Hematopoietic multipotent progenitor cell treated with erythropoietin and hydrocortisone succinate and interleukin-3 and kit ligand, for 17 days (in vitro differentiated cells): ENCODE measurements at regions not wholly inside any gene's neighbourhood (a gene's known extent, or its start where the extent isn't known, plus 50 kb on each side); places are given as distances from the start of the nearest gene placed in this dataset.

ENCODE experiments used
- DNase-seq: peaks from one replicate; pipeline ENCODE4 v3.0.0-alpha.2; 2015; ENCODE audit warnings: low spot score

GRCh38 chr11:127600674-127601073, 600.1 kb upstream of the KIRREL3 start:
- DNase-seq = no peak

GRCh38 chr11:127598476-127598875, 597.9 kb upstream of the KIRREL3 start:
- no peak for DNase-seq

GRCh38 chr11:127596433-127596832, 595.9 kb upstream of the KIRREL3 start:
- DNase-seq = no peak

GRCh38 chr11:127592371-127592770, 591.8 kb upstream of the KIRREL3 start:
- no peak for DNase-seq

GRCh38 chr11:127590314-127590713, 589.7 kb upstream of the KIRREL3 start:
- DNase-seq = no peak

GRCh38 chr11:127588431-127588830, 587.9 kb upstream of the KIRREL3 start:
- no peak for DNase-seq

- DNase-seq = no peak
Observed at GRCh38 chr11:127587511-127587910, 586.9 kb upstream of the KIRREL3 start.

GRCh38 chr11:127576210-127576609, 575.6 kb upstream of the KIRREL3 start:
- no peak for DNase-seq

GRCh38 chr11:127574478-127574877, 573.9 kb upstream of the KIRREL3 start:
- no peak for DNase-seq

GRCh38 chr11:127568891-127569290, 568.3 kb upstream of the KIRREL3 start:
- DNase-seq = no peak

- DNase-seq = no peak
Observed at GRCh38 chr11:127567237-127567932, 566.8 kb upstream of the KIRREL3 start.

GRCh38 chr11:127564810-127565209, 564.2 kb upstream of the KIRREL3 start:
- DNase-seq = no peak

- no peak for DNase-seq
Observed at GRCh38 chr11:127559978-127560377, 559.4 kb upstream of the KIRREL3 start.

GRCh38 chr11:127552446-127552845, 551.9 kb upstream of the KIRREL3 start:
- DNase-seq = no peak

- no peak for DNase-seq
Observed at GRCh38 chr11:127531167-127531566, 530.6 kb upstream of the KIRREL3 start.

- no peak for DNase-seq
Observed at GRCh38 chr11:127528297-127528696, 527.7 kb upstream of the KIRREL3 start.

- DNase-seq = no peak
Observed at GRCh38 chr11:127524618-127525017, 524.0 kb upstream of the KIRREL3 start.

GRCh38 chr11:127521413-127521812, 520.8 kb upstream of the KIRREL3 start:
- no peak for DNase-seq

GRCh38 chr11:127507851-127508250, 507.3 kb upstream of the KIRREL3 start:
- DNase-seq = no peak

- DNase-seq = no peak
Observed at GRCh38 chr11:127506647-127507046, 506.1 kb upstream of the KIRREL3 start.

- no peak for DNase-seq
Observed at GRCh38 chr11:127506126-127506525, 505.6 kb upstream of the KIRREL3 start.

GRCh38 chr11:127496165-127496564, 495.6 kb upstream of the KIRREL3 start:
- no peak for DNase-seq

- no peak for DNase-seq
Observed at GRCh38 chr11:127493330-127494022, 492.9 kb upstream of the KIRREL3 start.

GRCh38 chr11:127492029-127492428, 491.5 kb upstream of the KIRREL3 start:
- DNase-seq = no peak
